Rectal smooth muscle tissue (tissue), 1 donor: ENCODE measurements at regions not wholly inside any gene's neighbourhood (a gene's known extent, or its start where the extent isn't known, plus 50 kb on each side); places are given as distances from the start of the nearest gene placed in this dataset.
"Not testable (repeated sequence)": the region's sequence is repeated elsewhere in the genome, so short reads cannot be mapped to it uniquely, and the experiment has no call there.

Source experiments
- H3K27ac ChIP-seq: one replicate; pipeline ENCODE4 v1.7.0; 2013; ENCODE audit warnings: low read depth, low read length, inconsistent platforms
- H3K27me3 ChIP-seq: one replicate; pipeline ENCODE4 v1.7.0; 2013; ENCODE audit warnings: low read length; ENCODE audit not compliant: control insufficient read depth, insufficient read depth
- H3K36me3 ChIP-seq: one replicate; pipeline ENCODE4 v1.7.0; 2013; ENCODE audit warnings: low read length; ENCODE audit not compliant: control insufficient read depth, insufficient read depth
- H3K4me1 ChIP-seq: one replicate; pipeline ENCODE4 v1.7.0; 2013; ENCODE audit warnings: low read length; ENCODE audit not compliant: control insufficient read depth, insufficient read depth
- H3K4me3 ChIP-seq: one replicate; pipeline ENCODE4 v1.7.0; 2013; ENCODE audit warnings: low read length
- H3K9ac ChIP-seq: one replicate; pipeline ENCODE4 v1.7.0; 2013; ENCODE audit warnings: low read length

DNA sequence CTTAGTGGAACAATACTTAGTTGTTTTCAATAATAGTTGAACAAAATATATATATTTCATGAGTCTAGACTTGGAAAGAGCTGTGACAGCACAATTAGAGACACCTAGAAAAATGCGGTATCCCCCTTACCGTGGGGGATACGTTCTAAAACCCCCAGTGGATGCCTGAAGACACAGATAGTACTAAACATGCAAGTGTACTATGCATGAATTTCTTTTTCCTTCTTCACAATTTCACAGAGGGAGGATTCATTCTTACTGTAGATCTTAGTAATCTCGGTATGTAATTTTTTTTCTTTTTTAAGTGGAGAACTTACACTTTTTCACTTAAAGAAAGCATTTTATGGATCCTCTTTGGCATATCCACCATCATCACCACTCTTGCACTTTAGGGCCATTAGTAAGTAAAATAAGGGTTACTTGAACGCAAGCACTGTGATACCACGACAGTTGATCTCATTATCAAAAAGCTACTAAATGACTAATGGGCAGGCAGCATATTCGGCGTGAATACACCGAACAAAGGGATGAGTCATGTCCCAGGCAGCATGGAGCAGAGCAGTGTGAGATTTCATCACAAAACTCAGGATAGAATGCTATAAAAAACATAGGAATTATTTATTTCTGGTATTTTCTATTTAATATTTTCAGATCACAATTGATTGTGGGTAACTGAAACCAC lies 72.3 kb upstream of the ZNF280D start:
- Histone ChIP-seq H3K4me1 (no peaks in the 10 kb centered on the region), H3K9ac (no peak overlapping the region), H3K4me3 (peak overlapping the region; percentile 40), H3K27ac (no peak overlapping the region), H3K36me3 (peaks cover 2% of the 10 kb centered on the region), H3K27me3 (no peaks in the 10 kb centered on the region)

DNA sequence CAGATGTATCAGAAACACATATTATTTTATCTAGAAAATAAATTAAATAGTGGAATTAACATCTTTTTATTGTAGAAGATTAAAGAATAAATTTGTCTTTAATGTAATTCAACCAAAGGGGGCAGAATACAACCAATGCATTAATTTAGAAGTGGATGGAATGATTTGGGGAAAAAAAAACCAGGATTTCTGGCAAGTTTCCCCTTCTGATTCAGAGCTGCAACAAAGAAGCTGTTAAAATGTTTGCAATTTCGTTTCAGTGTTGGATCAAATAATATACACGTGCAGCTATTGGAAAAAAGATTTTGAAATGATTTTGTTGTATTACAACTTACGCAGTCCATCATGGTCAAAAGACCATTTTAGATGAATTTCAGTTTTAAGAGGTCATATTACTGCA lies 71.6 kb upstream of the ZNF280D start:
- Histone ChIP-seq H3K4me3 (no peak overlapping the region), H3K9ac (no peak overlapping the region), H3K27me3 (no peaks in the 10 kb centered on the region), H3K36me3 (peaks cover 2% of the 10 kb centered on the region), H3K4me1 (no peaks in the 10 kb centered on the region), H3K27ac (no peak overlapping the region)

DNA sequence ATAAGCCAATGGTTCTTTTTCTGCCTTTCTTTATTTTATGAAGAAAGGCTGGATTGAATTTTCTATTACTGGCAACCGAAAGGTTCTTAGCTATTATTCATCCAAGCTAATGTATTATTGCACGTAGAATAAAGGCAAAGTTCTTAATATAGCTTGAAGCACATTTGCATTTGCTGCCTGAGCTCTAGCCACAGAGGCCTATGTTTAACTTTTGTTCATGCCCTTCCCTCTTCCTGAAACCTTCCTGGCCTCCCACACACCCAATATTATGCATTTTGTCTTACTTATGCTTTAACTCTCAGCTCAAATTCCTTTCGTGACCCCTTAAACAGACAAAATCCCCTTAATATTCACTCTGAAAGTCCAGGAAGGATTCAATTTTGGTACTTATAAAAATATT lies 71.0 kb upstream of the ZNF280D start:
- Histone ChIP-seq H3K36me3 (peaks cover 2% of the 10 kb centered on the region), H3K27ac (no peak overlapping the region), H3K27me3 (no peaks in the 10 kb centered on the region), H3K4me3 (no peak overlapping the region), H3K4me1 (no peaks in the 10 kb centered on the region), H3K9ac (no peak overlapping the region)

DNA sequence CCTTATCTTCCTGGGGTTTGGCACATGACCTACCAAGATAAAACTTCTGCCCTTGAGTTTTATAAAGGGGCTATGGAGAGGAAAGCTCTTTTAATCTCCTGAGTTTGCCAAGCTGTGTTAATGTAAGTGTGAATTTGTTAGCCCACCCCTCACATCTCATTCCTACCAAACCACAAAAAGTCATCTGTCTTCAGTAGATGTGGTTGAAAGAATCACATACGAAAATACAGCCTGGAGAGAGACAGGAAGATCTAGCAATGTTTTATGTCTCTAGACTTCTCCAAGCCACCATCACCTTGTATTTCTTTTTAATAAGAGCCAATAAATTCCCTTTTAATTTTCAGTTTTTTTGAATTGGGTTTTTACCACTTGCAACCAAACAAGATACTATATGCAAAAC lies 68.9 kb upstream of the ZNF280D start:
- no peak overlapping the region for H3K4me3 ChIP-seq
- H3K27me3 ChIP-seq = no peaks in the 10 kb centered on the region
- no peak overlapping the region for H3K9ac ChIP-seq
- H3K36me3 ChIP-seq = no peaks in the 10 kb centered on the region
- H3K4me1 ChIP-seq = no peaks in the 10 kb centered on the region
- H3K27ac ChIP-seq = no peak overlapping the region

DNA sequence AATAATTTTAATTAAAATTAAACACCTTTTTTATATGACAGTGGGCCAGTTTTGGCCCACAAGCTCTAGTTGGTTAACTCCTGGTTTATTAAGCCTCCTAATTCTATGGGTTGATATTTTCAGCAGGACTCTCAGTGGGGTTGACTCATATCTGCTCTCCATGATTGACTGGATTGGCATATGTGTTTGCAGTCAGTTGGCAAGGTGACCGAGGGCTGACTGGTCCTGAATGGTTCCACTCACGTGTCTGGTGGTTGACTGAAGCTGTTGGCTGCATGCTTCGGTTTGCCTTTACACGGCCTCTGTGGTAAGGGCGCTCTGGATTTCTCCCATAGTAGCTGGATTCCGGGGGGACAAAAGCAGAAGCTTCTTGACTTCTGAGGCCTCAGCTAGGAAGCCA lies 65.3 kb upstream of the ZNF280D start:
- Histone ChIP-seq H3K27me3 (no peaks in the 10 kb centered on the region), H3K4me3 (no peak overlapping the region), H3K36me3 (no peaks in the 10 kb centered on the region), H3K9ac (no peak overlapping the region), H3K4me1 (no peaks in the 10 kb centered on the region), H3K27ac (no peak overlapping the region)

DNA sequence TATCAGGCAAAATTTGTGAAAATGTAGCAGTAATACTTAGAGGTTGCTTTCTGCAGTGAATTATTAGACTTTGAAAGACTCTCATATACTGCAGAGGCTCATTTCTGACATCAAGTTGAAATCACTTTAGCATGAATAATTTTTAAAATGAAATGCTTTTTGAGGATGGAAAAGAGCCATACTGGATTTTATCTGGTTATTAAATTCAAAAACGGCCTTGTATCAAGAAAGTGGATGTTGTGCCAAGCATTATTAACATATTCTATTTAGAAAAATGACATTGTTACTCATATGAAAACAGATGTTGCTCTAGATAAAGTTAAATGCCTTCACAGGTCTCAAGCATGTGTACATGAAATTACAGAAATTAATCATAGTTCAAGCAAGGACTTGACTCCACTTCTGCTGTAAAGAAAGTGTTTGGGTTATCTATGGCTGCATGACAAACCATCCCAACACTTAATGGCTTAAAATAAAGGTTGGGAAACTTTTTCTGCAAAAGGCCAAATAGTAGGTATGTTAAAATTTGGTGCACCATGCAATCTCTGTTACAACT lies 64.5 kb upstream of the ZNF280D start:
- no peaks in the 10 kb centered on the region for H3K36me3 ChIP-seq
- no peak overlapping the region for H3K4me3 ChIP-seq
- H3K27ac ChIP-seq = no peak overlapping the region
- no peaks in the 10 kb centered on the region for H3K27me3 ChIP-seq
- H3K4me1 ChIP-seq = no peaks in the 10 kb centered on the region
- no peak overlapping the region for H3K9ac ChIP-seq

DNA sequence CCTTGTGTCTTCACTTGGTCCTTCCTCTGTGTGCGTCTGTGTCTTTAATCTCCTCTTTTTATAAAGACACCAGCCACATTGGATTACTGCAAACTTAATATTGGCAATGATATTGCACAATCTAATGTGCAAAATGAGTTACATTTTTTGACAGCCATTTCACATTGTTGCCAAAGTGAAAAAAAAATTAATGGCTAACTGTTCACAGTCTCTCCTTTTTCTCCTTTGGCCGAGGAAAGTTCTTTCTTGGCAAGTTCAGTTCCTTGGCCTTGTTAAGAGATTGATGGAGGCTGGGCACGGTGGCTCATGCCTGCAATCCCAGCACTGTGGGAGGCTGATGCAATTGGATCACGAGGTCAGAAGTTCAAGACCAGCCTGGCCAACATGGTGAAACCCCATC lies 62.2 kb upstream of the ZNF280D start:
- Histone ChIP-seq H3K27me3 (no peaks in the 10 kb centered on the region), H3K9ac (no peak overlapping the region), H3K27ac (no peak overlapping the region), H3K4me1 (no peaks in the 10 kb centered on the region), H3K4me3 (no peak overlapping the region), H3K36me3 (no peaks in the 10 kb centered on the region)

DNA sequence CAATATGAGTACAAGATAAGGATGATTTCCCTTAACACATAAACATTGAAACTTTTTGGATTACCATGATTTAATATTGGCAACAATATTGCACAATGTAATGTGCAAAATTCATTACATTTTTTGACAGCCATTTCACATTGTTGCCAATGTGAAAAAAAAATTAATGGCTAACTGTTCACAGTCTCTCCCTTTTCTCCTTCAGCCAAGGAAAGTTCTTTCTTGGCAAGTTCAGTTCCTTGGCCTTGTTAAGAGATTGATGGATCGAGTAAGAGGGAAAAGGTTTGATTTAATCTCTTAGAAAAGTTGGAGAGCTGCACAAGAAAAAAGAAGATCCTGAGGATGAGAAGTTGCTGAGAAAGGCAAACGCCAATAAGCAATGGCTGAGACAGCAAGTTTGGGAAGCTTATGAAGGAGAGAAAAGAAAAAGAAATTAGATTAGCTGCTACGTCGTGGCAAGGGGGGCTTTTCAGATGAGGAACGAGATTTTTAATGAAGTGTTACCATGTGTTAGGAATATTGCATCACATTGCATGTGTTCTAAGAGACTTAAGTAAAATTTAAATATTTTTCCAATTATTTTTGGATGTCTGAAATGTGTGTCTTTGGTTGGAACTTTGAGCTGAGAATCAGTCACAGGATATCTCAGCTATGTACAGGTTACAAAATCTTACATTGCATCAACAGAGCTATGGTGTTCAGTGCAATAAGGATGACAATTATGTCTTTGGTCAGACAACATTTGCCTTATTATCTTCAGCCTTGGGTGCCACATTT lies 61.4 kb upstream of the ZNF280D start:
- Histone ChIP-seq H3K27ac (no peak overlapping the region), H3K27me3 (no peaks in the 10 kb centered on the region), H3K36me3 (no peaks in the 10 kb centered on the region), H3K9ac (no peak overlapping the region), H3K4me1 (no peaks in the 10 kb centered on the region), H3K4me3 (no peak overlapping the region)

DNA sequence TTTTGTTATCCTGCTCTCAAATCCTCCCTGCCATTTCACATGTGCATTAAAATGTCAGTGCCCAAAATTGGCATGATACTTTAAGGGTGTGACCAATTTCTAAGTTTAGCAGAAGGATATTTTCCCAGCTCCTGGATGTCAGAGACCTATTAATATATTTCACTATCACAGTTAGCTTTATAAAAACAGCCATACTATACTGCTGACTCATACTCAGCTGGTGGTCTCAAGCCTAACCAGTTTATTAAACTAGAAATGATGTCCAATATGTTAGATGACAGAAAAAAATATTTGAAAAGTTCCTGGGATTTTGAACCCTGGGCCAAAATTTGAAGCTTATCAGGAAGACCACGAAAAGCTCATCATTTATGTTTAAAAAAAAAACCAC lies 60.9 kb upstream of the ZNF280D start:
- H3K27ac ChIP-seq = no peak overlapping the region
- no peaks in the 10 kb centered on the region for H3K27me3 ChIP-seq
- H3K9ac ChIP-seq = no peak overlapping the region
- H3K4me3 ChIP-seq = no peak overlapping the region
- H3K4me1 ChIP-seq = no peaks in the 10 kb centered on the region
- H3K36me3 ChIP-seq = no peaks in the 10 kb centered on the region

DNA sequence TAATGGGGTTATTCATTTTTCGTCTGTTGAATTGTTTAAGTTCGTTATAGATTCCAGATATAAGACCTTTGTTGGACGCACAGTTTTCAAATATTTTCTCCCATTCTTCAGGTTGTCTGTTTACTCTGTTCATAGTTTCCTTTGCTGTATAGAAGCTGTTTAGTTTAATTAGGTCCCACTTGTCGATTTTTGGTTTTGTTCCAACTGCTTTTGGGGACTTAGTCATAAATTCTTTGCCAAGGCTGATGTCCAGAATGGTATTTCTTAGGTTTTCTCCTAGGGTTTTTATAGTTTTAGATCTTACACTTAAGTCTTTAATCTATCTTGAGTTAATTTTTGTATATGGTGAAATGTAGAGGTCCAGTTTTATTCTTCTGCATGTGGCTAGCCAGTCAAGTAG lies 58.9 kb upstream of the ZNF280D start:
- Histone ChIP-seq H3K4me3 (no peak overlapping the region), H3K4me1 (no peaks in the 10 kb centered on the region), H3K27me3 (no peaks in the 10 kb centered on the region), H3K9ac (no peak overlapping the region), H3K27ac (no peak overlapping the region), H3K36me3 (no peaks in the 10 kb centered on the region)

DNA sequence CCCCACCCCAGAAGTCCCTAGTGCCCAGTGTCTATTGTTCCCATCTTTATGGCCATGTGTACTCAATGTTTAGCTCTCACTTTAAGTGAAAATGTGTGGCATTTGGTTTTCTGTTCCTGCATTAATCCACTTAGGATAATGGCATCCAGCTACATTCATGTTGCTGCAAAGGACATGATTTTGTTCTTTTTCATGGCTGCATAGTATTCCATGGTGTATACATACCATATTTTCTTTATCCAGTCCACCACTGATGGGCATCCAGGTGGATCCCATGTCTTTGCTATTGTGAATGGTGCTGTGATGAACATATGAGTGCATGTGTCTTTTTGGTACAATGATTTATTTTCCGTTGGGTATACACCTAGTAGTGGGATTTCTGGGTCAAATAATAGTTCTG lies 58.2 kb upstream of the ZNF280D start:
- H3K36me3 ChIP-seq, H3K27me3 ChIP-seq, H3K27ac ChIP-seq: not testable (repeated sequence)

DNA sequence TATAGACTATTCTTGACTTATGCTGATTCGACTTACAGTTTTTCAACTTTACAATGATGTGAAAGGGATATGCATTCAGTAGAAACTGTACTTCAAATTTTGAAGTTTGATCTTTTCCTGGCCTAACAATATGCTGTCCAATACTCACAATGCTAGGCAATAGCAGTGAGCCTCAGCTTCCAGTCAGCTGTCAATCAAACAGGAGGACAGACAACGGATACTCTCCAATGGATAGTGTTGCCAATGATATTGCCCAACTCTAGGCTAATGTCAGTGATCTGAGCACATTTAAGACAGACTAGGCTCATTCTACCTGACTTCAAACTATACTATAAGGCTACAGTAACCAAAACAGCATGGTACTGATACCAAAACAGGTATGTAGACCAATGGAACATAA lies 55.0 kb upstream of the ZNF280D start:
- Histone ChIP-seq H3K4me3 (no peak overlapping the region), H3K27me3 (no peaks in the 10 kb centered on the region), H3K9ac (no peak overlapping the region), H3K4me1 (no peaks in the 10 kb centered on the region), H3K27ac (no peak overlapping the region), H3K36me3 (no peaks in the 10 kb centered on the region)

More for the DNA sequence above, 58.2 kb upstream of the ZNF280D start:
- not testable (repeated sequence) for H3K9ac ChIP-seq, H3K4me3 ChIP-seq, H3K4me1 ChIP-seq

DNA sequence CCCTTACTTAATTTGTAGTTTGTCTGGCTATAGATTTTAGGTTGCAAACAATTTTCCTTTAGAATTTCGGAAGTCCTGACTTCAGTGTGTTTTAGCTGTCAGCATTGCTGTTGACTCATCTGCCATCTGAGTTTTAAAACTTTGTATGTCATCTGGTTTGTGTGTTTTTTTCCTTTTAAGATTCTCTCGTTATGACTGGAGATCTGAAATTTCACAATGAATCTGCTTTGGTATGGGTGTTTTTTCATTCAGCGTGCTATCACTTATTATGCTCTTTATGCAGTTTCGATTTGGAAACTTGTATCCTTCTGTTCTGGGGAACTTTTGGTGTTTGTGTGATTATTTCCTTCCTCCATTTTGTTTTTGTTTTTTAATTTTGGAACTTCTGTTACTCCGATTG lies 53.7 kb upstream of the ZNF280D start:
- H3K27ac ChIP-seq = no peak overlapping the region
- no peak overlapping the region for H3K4me3 ChIP-seq
- H3K27me3 ChIP-seq = no peaks in the 10 kb centered on the region
- no peak overlapping the region for H3K9ac ChIP-seq
- no peaks in the 10 kb centered on the region for H3K4me1 ChIP-seq
- no peaks in the 10 kb centered on the region for H3K36me3 ChIP-seq
